GM10266 (cell line): ENCODE measurements at regions not wholly inside any gene's neighbourhood (a gene's known extent, or its start where the extent isn't known, plus 50 kb on each side); places are given as distances from the start of the nearest gene placed in this dataset.

Experiments
- DNase-seq: peaks from one replicate; pipeline ENCODE4 v3.0.0; 2012; ENCODE audit errors: extremely low spot score
- CTCF ChIP-seq: IDR thresholded peaks from 2 replicates; pipeline ENCODE4 v1.5.1; 2012; ENCODE audit warnings: mild to moderate bottlenecking, low read depth; ENCODE audit not compliant: control insufficient read depth, insufficient read depth; ENCODE audit errors: missing control alignments

- TF ChIP-seq CTCF: no peak
Observed at GRCh38 chrX:26631385-26631784, 415.4 kb downstream of the MAGEB5 start.

GRCh38 chrX:26613956-26614355 is 398.0 kb downstream of the MAGEB5 start:
- no peak for TF ChIP-seq CTCF

More at GRCh38 chrX:26631385-26631784, 415.4 kb downstream of the MAGEB5 start:
- DNase-seq: no peak

GRCh38 chrX:26606971-26607370 is 391.0 kb downstream of the MAGEB5 start:
- no peak for TF ChIP-seq CTCF
- no peak for DNase-seq

More at GRCh38 chrX:26613956-26614355, 398.0 kb downstream of the MAGEB5 start:
- DNase-seq: no peak

GRCh38 chrX:26597981-26598380 is 382.0 kb downstream of the MAGEB5 start:
- TF ChIP-seq CTCF: no peak
- no peak for DNase-seq

- DNase-seq: no peak
- TF ChIP-seq CTCF: no peak
Observed at GRCh38 chrX:26590849-26591248, 374.9 kb downstream of the MAGEB5 start.

GRCh38 chrX:26586570-26586969 is 370.6 kb downstream of the MAGEB5 start:
- DNase-seq: no peak
- no peak for TF ChIP-seq CTCF

GRCh38 chrX:26581091-26581490 is 365.1 kb downstream of the MAGEB5 start:
- no peak for DNase-seq
- TF ChIP-seq CTCF: no peak
